ENCODE measurements at regions not wholly inside any gene's neighbourhood (a gene's known extent, or its start where the extent isn't known, plus 50 kb on each side); places are given as distances from the start of the nearest gene placed in this dataset.
"Not testable (repeated sequence)": the region's sequence is repeated elsewhere in the genome, so short reads cannot be mapped to it uniquely, and the experiment has no call there.

GRCh38 chr13:50476577-50477285, 366.8 kb downstream of the DLEU7 start:
- DNase-seq (ENCODE audit: low spot score), result no peak
- no peak for FAIRE-seq

- FAIRE-seq, result no peak
- no peak for DNase-seq (ENCODE audit: low spot score)
These were observed 361.6 kb downstream of the DLEU7 start for GRCh38 chr13:50481936-50482335.

- DNase-seq (ENCODE audit: low spot score) (no peak), FAIRE-seq (no peak)
These were observed 360.1 kb downstream of the DLEU7 start for GRCh38 chr13:50483416-50483815.

- DNase-seq (ENCODE audit: low spot score), result no peak
- no peak for FAIRE-seq
These were observed 358.9 kb downstream of the DLEU7 start for GRCh38 chr13:50484472-50485113.

- FAIRE-seq (no peak), DNase-seq (ENCODE audit: low spot score) (no peak)
These were observed 357.2 kb downstream of the DLEU7 start for GRCh38 chr13:50485979-50486935.

- DNase-seq (ENCODE audit: low spot score), result no peak
These were observed 349.8 kb downstream of the DLEU7 start for GRCh38 chr13:50493683-50494082.

GRCh38 chr13:50494138-50494537, 349.4 kb downstream of the DLEU7 start:
- DNase-seq (ENCODE audit: low spot score) (no peak), FAIRE-seq (no peak)

More at GRCh38 chr13:50493683-50494082, 349.8 kb downstream of the DLEU7 start:
- FAIRE-seq, result no peak

- not testable (repeated sequence) for FAIRE-seq; DNase-seq (ENCODE audit: low spot score)
These were observed 340.3 kb downstream of the DLEU7 start for GRCh38 chr13:50503212-50503611.

- DNase-seq (ENCODE audit: low spot score) (peak; percentile 68), FAIRE-seq (peak; percentile 68)
These were observed 334.3 kb downstream of the DLEU7 start for GRCh38 chr13:50509167-50509566.

- DNase-seq (ENCODE audit: low spot score), result peak; percentile 74
- peak; percentile 79 for FAIRE-seq
These were observed 333.6 kb downstream of the DLEU7 start for GRCh38 chr13:50509771-50510441.

GRCh38 chr13:50510885-50511545, 332.5 kb downstream of the DLEU7 start:
- FAIRE-seq, result not testable (repeated sequence)

GRCh38 chr13:50511877-50512341, 331.6 kb downstream of the DLEU7 start:
- FAIRE-seq, result no peak
- DNase-seq (ENCODE audit: low spot score), result no peak

More at GRCh38 chr13:50510885-50511545, 332.5 kb downstream of the DLEU7 start:
- not testable (repeated sequence) for DNase-seq (ENCODE audit: low spot score)

- no peak for DNase-seq (ENCODE audit: low spot score)
- no peak for FAIRE-seq
These were observed 330.8 kb downstream of the DLEU7 start for GRCh38 chr13:50512474-50513299.

- peak; percentile 70 for FAIRE-seq
- DNase-seq (ENCODE audit: low spot score), result no peak
These were observed 330.1 kb downstream of the DLEU7 start for GRCh38 chr13:50513300-50513877.

- FAIRE-seq, result no peak
- no peak for DNase-seq (ENCODE audit: low spot score)
These were observed 329.2 kb downstream of the DLEU7 start for GRCh38 chr13:50514249-50514648.

- no peak for FAIRE-seq
These were observed 325.4 kb downstream of the DLEU7 start for GRCh38 chr13:50518131-50518530.

GRCh38 chr13:50518781-50519201, 324.7 kb downstream of the DLEU7 start:
- FAIRE-seq, result no peak
- DNase-seq (ENCODE audit: low spot score), result no peak

More at GRCh38 chr13:50518131-50518530, 325.4 kb downstream of the DLEU7 start:
- no peak for DNase-seq (ENCODE audit: low spot score)

GRCh38 chr13:50519866-50520265, 323.6 kb downstream of the DLEU7 start:
- FAIRE-seq, result no peak
- DNase-seq (ENCODE audit: low spot score), result no peak
